GM12872 (cell line): ENCODE measurements at regions not wholly inside any gene's neighbourhood (a gene's known extent, or its start where the extent isn't known, plus 50 kb on each side); places are given as distances from the start of the nearest gene placed in this dataset.

Source experiments
- TF ChIP-seq, protein P1 (sequence below): IDR thresholded peaks from 3 replicates; pipeline ENCODE4 v1.5.1; 2011; ENCODE audit warnings: low read depth, mild to moderate bottlenecking, low read length, moderate library complexity; ENCODE audit not compliant: insufficient read depth

DNA sequence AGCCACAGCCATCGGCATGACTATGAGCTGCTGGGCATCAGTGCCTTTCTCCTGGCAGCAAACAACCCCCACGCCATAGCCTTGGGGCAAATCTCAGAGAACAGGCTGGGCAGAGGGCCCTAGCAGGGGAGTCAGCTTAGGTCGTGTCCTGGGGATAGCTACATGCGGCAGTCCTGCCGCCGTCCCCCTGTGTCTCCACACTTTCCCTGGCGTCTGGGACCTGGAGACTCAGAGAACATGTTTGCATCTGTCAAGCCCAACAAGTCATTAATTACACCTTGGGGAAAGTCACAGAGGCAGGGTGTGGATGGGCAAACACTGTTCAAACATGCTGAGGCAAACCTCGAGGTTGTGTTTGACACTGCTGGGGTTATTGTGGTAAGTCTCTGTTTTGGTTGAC is 123.6 kb downstream of the C5orf15 start:
- TF ChIP-seq, protein P1, sequence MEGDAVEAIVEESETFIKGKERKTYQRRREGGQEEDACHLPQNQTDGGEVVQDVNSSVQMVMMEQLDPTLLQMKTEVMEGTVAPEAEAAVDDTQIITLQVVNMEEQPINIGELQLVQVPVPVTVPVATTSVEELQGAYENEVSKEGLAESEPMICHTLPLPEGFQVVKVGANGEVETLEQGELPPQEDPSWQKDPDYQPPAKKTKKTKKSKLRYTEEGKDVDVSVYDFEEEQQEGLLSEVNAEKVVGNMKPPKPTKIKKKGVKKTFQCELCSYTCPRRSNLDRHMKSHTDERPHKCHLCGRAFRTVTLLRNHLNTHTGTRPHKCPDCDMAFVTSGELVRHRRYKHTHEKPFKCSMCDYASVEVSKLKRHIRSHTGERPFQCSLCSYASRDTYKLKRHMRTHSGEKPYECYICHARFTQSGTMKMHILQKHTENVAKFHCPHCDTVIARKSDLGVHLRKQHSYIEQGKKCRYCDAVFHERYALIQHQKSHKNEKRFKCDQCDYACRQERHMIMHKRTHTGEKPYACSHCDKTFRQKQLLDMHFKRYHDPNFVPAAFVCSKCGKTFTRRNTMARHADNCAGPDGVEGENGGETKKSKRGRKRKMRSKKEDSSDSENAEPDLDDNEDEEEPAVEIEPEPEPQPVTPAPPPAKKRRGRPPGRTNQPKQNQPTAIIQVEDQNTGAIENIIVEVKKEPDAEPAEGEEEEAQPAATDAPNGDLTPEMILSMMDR, result no peak

DNA sequence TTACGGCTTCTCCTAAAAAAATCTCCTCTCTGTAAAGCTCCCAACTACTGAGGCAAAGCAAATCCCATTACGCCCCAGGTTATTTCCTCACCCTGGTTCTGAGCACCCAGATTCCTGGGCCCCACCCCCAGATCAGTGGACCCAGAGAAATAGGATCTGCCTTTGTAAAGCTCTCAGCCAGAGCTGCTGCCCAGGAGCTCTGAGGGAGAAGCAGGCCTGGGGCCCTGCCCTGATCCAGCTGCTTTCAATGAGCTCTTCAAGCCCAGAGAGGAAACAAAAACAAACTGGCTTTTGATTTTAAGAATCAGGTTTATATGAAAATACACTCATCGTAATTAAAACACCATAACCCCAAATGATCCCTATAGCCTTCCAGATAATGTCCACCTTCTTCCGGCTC is 124.5 kb downstream of the C5orf15 start:
- TF ChIP-seq, protein P1, result no peak

DNA sequence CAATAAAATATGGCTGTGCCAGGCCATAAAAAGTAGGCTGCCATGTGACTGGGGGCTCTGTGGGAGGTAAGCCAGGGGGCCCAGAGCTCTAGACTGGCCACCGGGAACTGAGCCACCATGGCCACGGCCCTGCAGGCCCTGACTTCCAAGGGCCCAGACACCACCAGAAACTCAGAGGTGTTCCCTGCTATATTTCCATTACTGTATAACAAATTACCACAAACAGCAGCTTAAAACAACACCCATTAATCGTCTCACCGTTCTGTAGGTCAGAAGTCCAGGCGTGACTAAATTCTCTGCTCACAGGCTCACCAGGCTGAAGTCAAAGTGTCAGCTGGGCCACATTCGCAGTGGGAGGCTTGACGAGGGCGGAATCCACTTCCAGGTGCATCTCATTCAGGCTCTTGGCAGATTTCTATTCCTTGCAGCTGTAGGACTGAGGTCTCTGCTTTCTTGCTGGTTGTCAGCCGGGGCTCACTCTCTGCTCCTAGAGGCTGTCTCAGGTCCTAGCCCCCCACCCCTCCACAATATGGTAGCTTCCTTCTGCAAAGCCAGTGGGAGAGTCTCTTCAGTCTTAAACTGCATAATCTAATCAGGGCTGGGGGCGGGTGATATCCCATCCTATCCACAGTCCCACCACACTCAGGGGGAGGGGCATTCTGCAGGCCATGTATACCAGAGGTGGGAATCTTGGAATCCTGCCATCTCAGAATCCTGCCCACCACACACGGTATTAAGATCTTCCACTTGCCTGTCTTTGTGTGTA is 125.4 kb downstream of the C5orf15 start:
- TF ChIP-seq, protein P1, result no peak

DNA sequence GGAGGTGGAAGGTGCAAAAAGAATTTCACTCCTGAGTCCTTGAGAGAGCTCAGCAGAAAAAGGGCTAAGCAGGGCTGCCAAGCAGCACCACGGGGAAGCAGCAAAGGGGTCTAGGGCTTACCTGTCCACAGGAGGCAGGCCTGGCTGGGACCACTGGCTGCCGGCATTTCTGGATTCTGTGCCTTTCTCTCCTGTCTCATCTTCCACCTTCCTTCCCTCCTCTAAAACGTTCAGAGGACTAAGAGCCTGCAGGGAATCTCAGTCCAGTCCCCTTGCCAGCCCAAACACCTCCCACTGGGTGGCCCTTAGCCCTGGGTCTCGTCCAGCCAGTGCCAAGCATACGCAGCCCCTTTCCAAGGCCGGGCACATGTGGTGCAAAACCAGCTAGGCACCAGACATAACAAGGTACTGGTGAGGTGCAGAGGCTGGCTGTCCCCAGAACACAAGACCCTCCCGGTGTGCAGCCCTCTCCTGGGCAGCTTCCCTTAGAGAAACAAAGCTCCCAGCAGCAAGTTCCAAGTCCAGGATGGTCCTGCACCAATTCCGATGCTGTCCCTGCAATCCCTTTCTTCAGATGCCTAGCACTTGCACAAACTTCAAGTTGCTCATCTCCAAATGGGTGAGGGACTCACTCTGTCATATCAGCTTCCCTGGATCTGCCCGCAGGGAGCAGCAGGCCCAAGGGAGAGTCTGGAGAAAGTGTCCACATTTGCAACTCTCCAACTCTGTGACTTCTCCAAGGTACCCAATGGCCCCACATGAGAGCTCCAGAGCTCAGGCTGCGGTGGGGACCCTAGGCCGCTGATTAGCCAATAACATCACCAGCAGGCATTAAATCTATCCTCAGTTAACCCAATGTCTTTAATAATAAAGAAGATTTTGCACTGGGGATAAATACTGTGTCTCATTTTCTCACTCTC is 126.3 kb downstream of the C5orf15 start:
- TF ChIP-seq, protein P1, result no peak

DNA sequence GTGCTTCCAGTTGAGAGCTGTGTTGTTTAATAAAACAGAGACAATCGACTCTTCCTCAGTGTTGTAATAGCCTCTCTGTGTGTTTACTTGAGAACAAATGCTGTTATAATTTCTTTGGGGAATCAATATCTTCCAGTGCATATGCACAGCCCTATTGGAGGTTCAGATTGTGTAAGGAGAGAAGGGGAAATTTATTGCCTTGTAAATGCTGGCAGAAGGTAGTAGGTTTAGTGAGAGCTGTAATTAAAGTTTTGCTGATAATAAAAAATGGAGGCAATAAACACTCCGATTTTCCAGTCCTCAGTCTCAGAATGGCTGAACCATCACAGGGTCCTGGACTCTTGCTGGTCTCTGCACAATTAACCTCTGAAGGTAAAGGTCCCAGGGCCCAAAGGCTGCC is 128.3 kb downstream of the C5orf15 start:
- TF ChIP-seq, protein P1, result no peak

DNA sequence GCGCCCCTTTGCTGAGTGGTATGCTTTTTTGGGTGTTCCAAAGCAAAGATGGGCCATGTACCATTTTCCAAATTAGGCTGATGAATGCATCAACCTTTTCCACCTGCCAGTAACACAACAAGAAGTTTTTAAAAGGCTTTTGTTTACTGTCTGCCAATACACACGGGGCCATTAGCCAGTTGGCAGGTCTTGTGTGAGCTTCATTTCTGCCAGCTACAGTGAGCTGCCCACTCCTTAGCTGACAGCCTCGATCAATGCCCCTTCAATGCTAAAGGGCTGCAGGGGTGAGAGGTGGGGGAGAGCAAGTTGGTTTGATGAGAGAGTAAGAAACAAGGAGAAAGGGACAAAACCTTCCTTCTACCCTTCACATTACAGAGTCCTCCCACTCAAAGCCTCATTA is 128.7 kb downstream of the C5orf15 start:
- TF ChIP-seq, protein P1, result no peak

DNA sequence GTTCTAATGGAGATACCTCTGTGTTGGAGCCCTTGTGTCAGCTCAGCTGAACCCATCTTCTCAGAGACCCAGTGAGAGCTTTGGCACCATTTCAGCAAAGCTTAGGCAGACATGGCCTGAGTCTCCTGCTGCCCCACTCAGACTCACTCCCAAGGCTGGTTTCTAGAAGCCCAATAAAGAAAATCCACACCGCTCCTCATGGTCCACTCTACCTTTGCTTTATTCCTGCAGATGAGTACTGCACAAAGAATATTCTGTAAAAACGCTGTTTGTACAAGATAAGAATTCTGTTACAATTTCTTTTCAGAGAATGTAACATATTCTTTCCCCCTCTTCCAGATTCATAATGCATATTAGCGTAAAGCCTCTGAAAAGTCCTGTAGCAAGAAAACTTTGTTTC is 129.3 kb downstream of the C5orf15 start:
- TF ChIP-seq, protein P1, result no peak
